GM12875 (cell line): ENCODE measurements at regions not wholly inside any gene's neighbourhood (a gene's known extent, or its start where the extent isn't known, plus 50 kb on each side); places are given as distances from the start of the nearest gene placed in this dataset.

Experiments used
- H3K4me3 ChIP-seq: one replicate; pipeline ENCODE4 v1.5.1; 2011; ENCODE audit warnings: low read depth, low read length, control low read depth
- TF ChIP-seq, protein P1 (sequence below): IDR thresholded peaks from 2 replicates; pipeline ENCODE4 v1.5.1; 2011; ENCODE audit warnings: low read depth, mild to moderate bottlenecking, control low read depth, inconsistent platforms, low read length, moderate library complexity, borderline replicate concordance; ENCODE audit not compliant: insufficient read depth

DNA sequence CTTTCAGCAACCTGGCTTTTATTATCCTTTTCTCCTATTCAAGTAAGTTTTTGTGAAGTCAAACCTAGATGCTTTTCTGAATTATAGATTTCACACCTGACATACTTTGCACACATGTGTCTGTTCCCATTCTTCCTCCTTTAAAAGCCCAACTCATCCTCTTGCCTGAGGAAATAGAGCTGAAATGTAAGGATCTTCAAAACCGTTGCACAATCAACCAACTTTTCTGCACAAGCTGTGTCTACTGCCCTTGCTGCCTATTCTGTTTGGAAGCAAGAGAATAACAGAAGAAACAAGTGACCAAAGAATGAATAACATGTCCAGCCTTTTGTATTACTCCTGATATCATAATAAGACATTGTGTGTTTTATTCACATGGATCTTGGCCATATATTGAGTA is 95.1 kb upstream of the ITGA1 start:
- no peak overlapping the region for H3K4me3 ChIP-seq
- TF ChIP-seq, protein P1, sequence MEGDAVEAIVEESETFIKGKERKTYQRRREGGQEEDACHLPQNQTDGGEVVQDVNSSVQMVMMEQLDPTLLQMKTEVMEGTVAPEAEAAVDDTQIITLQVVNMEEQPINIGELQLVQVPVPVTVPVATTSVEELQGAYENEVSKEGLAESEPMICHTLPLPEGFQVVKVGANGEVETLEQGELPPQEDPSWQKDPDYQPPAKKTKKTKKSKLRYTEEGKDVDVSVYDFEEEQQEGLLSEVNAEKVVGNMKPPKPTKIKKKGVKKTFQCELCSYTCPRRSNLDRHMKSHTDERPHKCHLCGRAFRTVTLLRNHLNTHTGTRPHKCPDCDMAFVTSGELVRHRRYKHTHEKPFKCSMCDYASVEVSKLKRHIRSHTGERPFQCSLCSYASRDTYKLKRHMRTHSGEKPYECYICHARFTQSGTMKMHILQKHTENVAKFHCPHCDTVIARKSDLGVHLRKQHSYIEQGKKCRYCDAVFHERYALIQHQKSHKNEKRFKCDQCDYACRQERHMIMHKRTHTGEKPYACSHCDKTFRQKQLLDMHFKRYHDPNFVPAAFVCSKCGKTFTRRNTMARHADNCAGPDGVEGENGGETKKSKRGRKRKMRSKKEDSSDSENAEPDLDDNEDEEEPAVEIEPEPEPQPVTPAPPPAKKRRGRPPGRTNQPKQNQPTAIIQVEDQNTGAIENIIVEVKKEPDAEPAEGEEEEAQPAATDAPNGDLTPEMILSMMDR: no peak

DNA sequence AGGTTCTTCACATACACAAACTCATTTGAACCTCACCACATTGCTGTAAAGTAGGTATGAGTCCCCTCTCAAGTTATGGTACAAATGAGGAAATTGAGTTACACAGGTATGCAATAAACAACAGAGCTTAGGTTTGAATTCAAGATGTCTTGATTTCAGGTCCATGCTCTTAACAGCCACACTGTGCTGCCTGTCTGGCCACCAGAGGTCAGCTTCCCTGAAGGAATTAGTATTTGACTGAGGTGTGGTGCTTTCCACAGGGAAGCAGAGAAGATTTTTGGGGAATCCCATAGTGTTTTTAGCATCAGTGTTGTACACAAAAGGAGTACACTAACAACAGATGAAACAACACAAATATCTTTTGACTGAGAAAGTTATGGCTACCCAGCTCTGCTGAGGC is 94.4 kb upstream of the ITGA1 start:
- TF ChIP-seq, protein P1: peak; percentile 47

GRCh38 chr5:52693836-52694235 is 93.9 kb upstream of the ITGA1 start:
- no peak overlapping the region for H3K4me3 ChIP-seq
- TF ChIP-seq, protein P1: no peak

More for the DNA sequence above, 94.4 kb upstream of the ITGA1 start:
- no peak overlapping the region for H3K4me3 ChIP-seq

GRCh38 chr5:52694648-52695047 is 93.1 kb upstream of the ITGA1 start:
- no peak overlapping the region for H3K4me3 ChIP-seq
- TF ChIP-seq, protein P1: no peak

DNA sequence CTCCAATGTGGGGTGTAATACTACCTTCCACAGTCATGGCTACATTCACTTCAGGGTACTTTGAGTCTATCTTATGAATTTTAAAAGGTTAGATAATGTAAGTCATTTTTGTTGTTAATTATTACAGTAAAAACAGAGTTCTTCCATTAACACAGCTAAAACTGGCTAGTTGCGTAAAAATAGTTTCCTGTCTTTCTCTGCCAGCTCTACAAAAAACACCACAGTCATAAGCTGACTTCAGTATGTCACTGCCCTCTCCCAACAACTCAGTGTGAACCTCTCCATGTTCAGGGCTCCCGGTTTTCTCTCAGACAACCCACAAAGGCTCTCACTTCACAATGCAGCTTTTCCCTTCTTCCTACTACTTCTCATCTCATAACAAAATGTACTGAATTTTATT is 84.8 kb upstream of the ITGA1 start:
- TF ChIP-seq, protein P1: no peak
- H3K4me3 ChIP-seq: no peak overlapping the region

DNA sequence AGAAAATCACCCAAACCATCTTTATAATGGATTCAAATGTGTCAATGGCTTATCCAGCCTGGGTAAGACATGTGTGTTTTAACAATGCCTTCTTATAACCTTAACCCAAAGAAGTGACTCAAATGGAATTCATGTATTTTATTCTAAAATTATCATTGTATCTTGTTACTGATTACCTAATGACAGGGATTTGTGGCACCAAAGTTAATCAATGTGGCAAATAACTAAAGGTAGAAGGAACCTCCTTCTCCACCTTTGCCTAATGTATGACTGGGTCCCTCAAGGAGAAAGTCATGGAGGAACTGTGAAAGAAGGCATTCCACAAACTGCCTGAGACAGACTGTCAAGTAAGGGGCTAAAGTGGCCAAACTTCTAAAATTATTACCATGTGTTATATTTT is 84.4 kb upstream of the ITGA1 start:
- TF ChIP-seq, protein P1: no peak
- no peak overlapping the region for H3K4me3 ChIP-seq

DNA sequence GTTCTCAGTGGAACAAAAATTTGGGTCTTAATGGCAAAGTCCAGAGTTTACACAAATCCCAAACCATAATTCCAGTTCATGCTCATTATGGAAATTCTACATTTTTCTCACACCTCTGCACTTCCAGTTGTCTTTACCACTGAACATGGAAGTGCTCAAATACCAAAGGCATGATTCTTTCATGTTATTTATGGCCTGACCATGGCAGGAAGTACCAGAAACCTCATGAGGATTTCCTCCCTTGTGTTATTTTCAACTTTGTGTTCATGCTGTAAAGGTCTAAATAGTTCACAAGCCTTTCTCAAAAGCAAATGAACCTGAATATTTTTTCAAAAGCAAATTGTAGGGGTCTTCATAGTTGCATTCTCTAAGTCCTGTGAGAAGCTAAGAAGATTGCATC is 82.0 kb upstream of the ITGA1 start:
- TF ChIP-seq, protein P1: no peak
- no peak overlapping the region for H3K4me3 ChIP-seq
